NB4 (cell line): ENCODE measurements at regions not wholly inside any gene's neighbourhood (a gene's known extent, or its start where the extent isn't known, plus 50 kb on each side); places are given as distances from the start of the nearest gene placed in this dataset.
"Not testable (repeated sequence)": the region's sequence is repeated elsewhere in the genome, so short reads cannot be mapped to it uniquely, and the experiment has no call there.

Experiments used
- DNase-seq: peaks from one replicate; pipeline ENCODE4 v3.0.0; 2010; ENCODE audit warnings: low read depth
- H3K4me3 ChIP-seq: one replicate; pipeline ENCODE4 v1.5.1; 2011; ENCODE audit warnings: mild to moderate bottlenecking, low read depth, low read length, moderate library complexity
- MYC ChIP-seq: IDR thresholded peaks from 2 replicates; pipeline ENCODE4 v1.6.1; 2011; ENCODE audit warnings: low read depth, low read length
- POLR2A ChIP-seq: IDR thresholded peaks from 2 replicates; pipeline ENCODE4 v1.6.1; 2011; ENCODE audit warnings: mild to moderate bottlenecking; ENCODE audit not compliant: insufficient read length; ENCODE audit errors: extremely low read depth
- TF ChIP-seq, protein P1 (sequence below): IDR thresholded peaks from one replicate; pipeline ENCODE4 v1.5.1; 2012; ENCODE audit warnings: low read depth, low read length
- TF ChIP-seq, protein P2 (sequence below): IDR thresholded peaks from 2 replicates; pipeline ENCODE4 v1.6.1; 2011; ENCODE audit warnings: low read depth, low read length

DNA sequence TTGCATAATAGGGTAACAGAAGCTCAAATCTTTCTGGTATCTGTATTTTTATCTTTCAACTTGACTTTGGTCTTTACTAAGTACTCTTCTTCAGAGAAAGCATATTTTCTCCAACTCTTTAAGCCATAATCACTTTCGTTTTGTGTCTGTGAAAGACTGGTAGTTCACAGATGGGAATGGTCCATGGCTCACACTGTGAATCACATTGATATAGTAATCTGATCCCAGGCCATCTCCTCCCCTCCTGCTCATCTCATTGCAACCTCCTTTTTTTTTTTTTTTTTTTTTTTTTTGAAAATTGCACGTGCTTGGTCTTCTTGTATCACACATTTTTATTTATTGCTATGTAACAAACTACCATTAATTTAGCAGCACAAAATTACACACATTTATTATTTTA is 694.5 kb upstream of the SLIT2 start:
- DNase-seq = no peak
- TF ChIP-seq MYC (no peak), POLR2A (no peak)
- TF ChIP-seq, protein P1, sequence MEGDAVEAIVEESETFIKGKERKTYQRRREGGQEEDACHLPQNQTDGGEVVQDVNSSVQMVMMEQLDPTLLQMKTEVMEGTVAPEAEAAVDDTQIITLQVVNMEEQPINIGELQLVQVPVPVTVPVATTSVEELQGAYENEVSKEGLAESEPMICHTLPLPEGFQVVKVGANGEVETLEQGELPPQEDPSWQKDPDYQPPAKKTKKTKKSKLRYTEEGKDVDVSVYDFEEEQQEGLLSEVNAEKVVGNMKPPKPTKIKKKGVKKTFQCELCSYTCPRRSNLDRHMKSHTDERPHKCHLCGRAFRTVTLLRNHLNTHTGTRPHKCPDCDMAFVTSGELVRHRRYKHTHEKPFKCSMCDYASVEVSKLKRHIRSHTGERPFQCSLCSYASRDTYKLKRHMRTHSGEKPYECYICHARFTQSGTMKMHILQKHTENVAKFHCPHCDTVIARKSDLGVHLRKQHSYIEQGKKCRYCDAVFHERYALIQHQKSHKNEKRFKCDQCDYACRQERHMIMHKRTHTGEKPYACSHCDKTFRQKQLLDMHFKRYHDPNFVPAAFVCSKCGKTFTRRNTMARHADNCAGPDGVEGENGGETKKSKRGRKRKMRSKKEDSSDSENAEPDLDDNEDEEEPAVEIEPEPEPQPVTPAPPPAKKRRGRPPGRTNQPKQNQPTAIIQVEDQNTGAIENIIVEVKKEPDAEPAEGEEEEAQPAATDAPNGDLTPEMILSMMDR = no peak
- TF ChIP-seq, protein P2, sequence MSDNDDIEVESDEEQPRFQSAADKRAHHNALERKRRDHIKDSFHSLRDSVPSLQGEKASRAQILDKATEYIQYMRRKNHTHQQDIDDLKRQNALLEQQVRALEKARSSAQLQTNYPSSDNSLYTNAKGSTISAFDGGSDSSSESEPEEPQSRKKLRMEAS = no peak
- no peak overlapping the region for H3K4me3 ChIP-seq

DNA sequence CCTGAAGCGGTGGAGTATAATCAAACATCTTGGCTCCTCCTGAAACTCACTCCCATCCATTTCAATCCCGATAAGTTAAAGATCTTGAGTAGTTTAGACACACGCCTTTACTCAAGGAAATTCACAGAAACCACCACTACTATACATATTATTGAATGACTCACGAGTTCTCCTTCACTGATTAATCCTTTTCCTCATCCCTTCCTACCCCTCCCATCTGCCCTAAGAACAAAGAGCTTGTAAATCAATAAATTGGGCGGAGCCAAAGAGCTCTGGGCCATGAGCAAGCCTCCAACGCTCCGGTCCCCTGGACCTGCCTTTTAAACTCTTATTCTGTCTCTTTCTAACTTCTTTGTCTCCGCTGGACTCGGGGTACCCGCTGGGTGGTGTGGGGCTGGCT is 695.4 kb upstream of the SLIT2 start:
- H3K4me3 ChIP-seq, DNase-seq: not testable (repeated sequence)

DNA sequence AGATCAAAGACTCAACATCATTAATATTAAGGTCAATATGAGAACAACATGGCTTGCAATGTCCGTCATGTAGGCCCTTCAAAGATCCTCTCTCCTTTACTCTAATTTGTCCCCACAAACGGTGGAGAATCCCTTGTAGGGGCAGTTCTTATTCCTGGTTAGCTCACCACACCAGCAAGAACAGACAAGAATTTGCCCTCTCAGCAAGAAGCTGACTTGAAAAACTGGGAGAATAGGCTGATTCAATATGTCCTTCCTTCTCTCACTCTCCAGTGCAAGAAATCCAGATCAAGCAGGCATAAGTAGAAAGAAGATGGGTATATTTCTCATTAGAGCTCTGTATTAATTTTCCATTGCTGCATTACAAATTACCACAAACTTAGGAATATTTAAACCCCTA is 704.2 kb upstream of the SLIT2 start:
- no peak for DNase-seq
- TF ChIP-seq, protein P2 = no peak
- TF ChIP-seq MYC (no peak), POLR2A (no peak)
- TF ChIP-seq, protein P1 = no peak
- no peak overlapping the region for H3K4me3 ChIP-seq

DNA sequence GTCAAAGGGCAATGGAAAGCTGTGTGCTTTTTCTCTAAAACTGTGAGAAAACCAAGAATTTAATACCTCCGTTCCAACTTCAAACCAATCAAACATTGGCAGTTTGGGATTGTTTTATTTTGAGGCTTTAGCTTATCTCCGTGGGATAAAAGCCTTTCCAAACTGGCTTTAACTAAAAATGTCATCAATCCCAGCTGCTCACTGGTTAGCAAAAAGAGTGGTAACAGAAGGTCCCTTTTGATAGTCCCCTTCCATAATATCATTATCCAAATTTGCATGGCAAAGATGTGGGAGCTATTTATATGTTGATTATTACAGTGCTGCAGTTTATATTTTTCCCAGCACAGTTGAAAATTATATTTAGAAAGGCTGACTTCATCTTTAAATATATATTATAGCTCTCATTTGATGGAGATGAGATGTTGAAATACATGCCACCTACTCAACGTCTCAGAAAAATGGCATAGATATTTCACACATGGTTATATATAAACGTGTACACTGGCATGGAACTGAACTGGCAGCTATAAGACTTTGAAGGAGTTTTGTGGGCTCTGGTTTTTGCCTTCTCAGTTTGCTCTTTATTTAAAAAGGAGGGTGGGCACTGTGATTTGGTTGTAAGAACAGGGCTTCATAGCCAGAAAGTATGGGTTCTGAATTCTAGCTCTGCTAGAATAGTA is 707.1 kb upstream of the SLIT2 start:
- no peak for DNase-seq
- TF ChIP-seq MYC (no peak), POLR2A (no peak)
- TF ChIP-seq, protein P2 = no peak
- H3K4me3 ChIP-seq = no peak overlapping the region

DNA sequence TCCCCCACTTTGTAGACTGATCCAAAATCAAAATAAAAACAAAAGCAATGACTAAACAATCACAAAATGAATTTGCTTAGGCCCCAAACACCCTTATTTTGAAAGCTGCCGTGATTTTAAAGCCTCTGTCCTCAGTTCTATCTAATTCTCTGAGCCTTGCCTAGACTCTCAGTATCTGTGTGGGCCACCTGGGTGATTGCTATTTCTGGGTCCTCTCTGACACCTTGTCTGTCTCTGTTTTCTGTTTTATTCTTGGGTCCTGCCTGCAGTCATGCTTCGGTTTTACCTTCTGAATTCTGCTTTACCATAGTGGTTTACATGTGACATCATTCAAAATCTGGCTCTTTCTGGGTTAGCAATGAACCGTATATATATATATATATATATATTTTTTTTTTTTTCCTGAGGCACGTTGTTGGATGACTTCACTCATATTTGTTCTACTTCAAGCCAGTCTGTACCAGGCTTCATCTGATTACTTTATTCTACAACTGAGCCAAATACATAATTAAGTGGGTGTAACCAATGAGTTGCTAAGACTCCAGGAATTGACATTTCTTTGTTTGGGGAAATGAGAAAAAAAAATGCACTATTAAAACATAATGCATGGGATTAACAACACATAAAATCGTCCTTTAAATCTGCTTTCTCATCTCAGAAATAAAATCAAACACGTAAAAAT is 710.7 kb upstream of the SLIT2 start:
- H3K4me3 ChIP-seq = no peak overlapping the region
- DNase-seq = no peak
- TF ChIP-seq, protein P1 = no peak
- TF ChIP-seq POLR2A = no peak
- TF ChIP-seq MYC = no peak
- TF ChIP-seq, protein P2 = no peak

DNA sequence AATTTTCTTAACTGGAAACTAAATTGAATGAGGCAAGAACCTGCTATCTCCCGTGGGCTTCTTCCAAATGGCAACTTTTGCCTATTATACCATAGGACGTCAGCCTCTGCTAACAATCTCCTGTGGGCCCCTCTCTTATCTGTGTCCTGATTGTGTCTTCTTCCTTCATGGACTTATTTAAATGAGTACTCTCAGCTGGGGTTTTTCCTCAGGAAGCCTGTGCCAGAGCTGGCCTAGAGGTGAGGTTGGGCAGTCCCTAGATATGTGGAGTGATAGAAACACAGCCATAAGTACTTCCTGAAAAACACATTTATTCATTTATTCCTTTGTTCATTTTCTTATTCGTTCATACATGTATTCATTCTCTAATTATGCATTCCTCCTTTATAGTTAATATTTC is 712.5 kb upstream of the SLIT2 start:
- TF ChIP-seq, protein P2 = no peak
- H3K4me3 ChIP-seq = no peak overlapping the region
- no peak for DNase-seq

DNA sequence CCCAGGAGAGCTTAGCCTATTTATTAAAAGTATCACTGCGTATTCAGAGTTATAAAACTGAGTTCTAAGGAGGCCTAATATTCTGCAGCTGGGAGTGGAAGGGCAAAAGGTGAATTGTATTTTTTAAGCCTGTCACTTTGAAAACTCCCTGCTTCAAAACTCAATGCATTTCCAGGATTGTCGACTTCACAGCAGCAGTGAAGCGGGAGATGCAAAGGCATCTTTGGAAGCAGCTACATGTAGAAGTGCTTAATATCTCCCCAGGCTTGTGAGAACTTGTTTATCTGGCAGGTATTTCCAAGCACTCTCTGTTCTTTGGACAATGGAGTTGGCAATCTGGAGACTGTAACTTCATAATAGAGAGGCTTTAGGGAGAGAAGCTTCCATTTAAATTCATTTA is 717.5 kb upstream of the SLIT2 start:
- TF ChIP-seq POLR2A (no peak), MYC (no peak)
- TF ChIP-seq, protein P1 = no peak
- TF ChIP-seq, protein P2 = no peak
- no peak for DNase-seq

More for the DNA sequence above, 717.5 kb upstream of the SLIT2 start:
- H3K4me3 ChIP-seq = no peak overlapping the region
